C4-2B (cell line): ENCODE measurements at regions not wholly inside any gene's neighbourhood (a gene's known extent, or its start where the extent isn't known, plus 50 kb on each side); places are given as distances from the start of the nearest gene placed in this dataset.

Experiments
- H3K27ac ChIP-seq: fragments of 450-650 bp; 2 replicates; pipeline ENCODE4 v1.5.1; 2017
- CTCF ChIP-seq: fragments of 450-650 bp; conservative IDR thresholded peaks from 2 replicates; pipeline ENCODE4 v1.5.1; 2017; ENCODE audit warnings: mild to moderate bottlenecking
- ZFX ChIP-seq: fragments of 450-650 bp; IDR thresholded peaks from 2 replicates; pipeline ENCODE4 v1.6.1; 2017

- no peak overlapping the region for H3K27ac ChIP-seq
Observed at GRCh38 chr19:27705896-27706295, 1507.1 kb downstream of the UQCRFS1 start.

GRCh38 chr19:27694361-27695055, 1518.4 kb downstream of the UQCRFS1 start:
- H3K27ac ChIP-seq: no peak overlapping the region
- TF ChIP-seq ZFX (no peak), CTCF (no peak)

More at GRCh38 chr19:27705896-27706295, 1507.1 kb downstream of the UQCRFS1 start:
- TF ChIP-seq ZFX (no peak), CTCF (no peak)

GRCh38 chr19:27691991-27692390, 1521.0 kb downstream of the UQCRFS1 start:
- H3K27ac ChIP-seq: no peak overlapping the region
- TF ChIP-seq CTCF (no peak), ZFX (no peak)

GRCh38 chr19:27689734-27690241, 1523.2 kb downstream of the UQCRFS1 start:
- TF ChIP-seq ZFX: no peak
- no peak for TF ChIP-seq CTCF
- no peak overlapping the region for H3K27ac ChIP-seq

- TF ChIP-seq ZFX (no peak), CTCF (no peak)
- no peak overlapping the region for H3K27ac ChIP-seq
Observed at GRCh38 chr19:27684293-27684692, 1528.7 kb downstream of the UQCRFS1 start.

- no peak overlapping the region for H3K27ac ChIP-seq
- no peak for TF ChIP-seq CTCF
- TF ChIP-seq ZFX: no peak
Observed at GRCh38 chr19:27681972-27682371, 1531.0 kb downstream of the UQCRFS1 start.

GRCh38 chr19:27679905-27680304, 1533.0 kb downstream of the UQCRFS1 start:
- H3K27ac ChIP-seq: no peak overlapping the region
- TF ChIP-seq ZFX (no peak), CTCF (no peak)
